GM21786 (cell line): ENCODE measurements at regions not wholly inside any gene's neighbourhood (a gene's known extent, or its start where the extent isn't known, plus 50 kb on each side); places are given as distances from the start of the nearest gene placed in this dataset.
"Not testable (repeated sequence)": the region's sequence is repeated elsewhere in the genome, so short reads cannot be mapped to it uniquely, and the experiment has no call there.

ENCODE experiments used
- ATAC-seq: cut with Tn5 transposase; IDR thresholded peaks from one replicate; pipeline ENCODE4 v1.9.1; 2021; ENCODE audit not compliant: unreplicated experiment

- ATAC-seq = not testable (repeated sequence)
These were observed 107.6 kb upstream of the ADGRG2 start for GRCh38 chrX:19229896-19230295.

GRCh38 chrX:19237901-19238300, 105.8 kb upstream of the PDHA1 start:
- no peak for ATAC-seq

- no peak for ATAC-seq
These were observed 100.3 kb upstream of the PDHA1 start for GRCh38 chrX:19243431-19243830.

GRCh38 chrX:19244921-19245320, 98.8 kb upstream of the PDHA1 start:
- not testable (repeated sequence) for ATAC-seq

GRCh38 chrX:19245711-19246269, 97.9 kb upstream of the PDHA1 start:
- ATAC-seq = no peak

- no peak for ATAC-seq
These were observed 86.7 kb upstream of the PDHA1 start for GRCh38 chrX:19256986-19257385.

GRCh38 chrX:19261026-19261425, 82.7 kb upstream of the PDHA1 start:
- ATAC-seq = not testable (repeated sequence)

- no peak for ATAC-seq
These were observed 73.0 kb upstream of the PDHA1 start for GRCh38 chrX:19270727-19271126.

GRCh38 chrX:19272452-19272851, 71.3 kb upstream of the PDHA1 start:
- no peak for ATAC-seq

GRCh38 chrX:19280636-19281035, 63.1 kb upstream of the PDHA1 start:
- no peak for ATAC-seq

GRCh38 chrX:19281256-19281655, 62.5 kb upstream of the PDHA1 start:
- no peak for ATAC-seq

GRCh38 chrX:19283597-19284339, 60.0 kb upstream of the PDHA1 start:
- no peak for ATAC-seq

GRCh38 chrX:19285857-19286256, 57.9 kb upstream of the PDHA1 start:
- no peak for ATAC-seq

- no peak for ATAC-seq
These were observed 52.6 kb upstream of the PDHA1 start for GRCh38 chrX:19291086-19291485.

GRCh38 chrX:19293606-19294325, 50.0 kb upstream of the PDHA1 start:
- no peak for ATAC-seq
